ENCODE measurements at regions not wholly inside any gene's neighbourhood (a gene's known extent, or its start where the extent isn't known, plus 50 kb on each side); places are given as distances from the start of the nearest gene placed in this dataset.

DNA sequence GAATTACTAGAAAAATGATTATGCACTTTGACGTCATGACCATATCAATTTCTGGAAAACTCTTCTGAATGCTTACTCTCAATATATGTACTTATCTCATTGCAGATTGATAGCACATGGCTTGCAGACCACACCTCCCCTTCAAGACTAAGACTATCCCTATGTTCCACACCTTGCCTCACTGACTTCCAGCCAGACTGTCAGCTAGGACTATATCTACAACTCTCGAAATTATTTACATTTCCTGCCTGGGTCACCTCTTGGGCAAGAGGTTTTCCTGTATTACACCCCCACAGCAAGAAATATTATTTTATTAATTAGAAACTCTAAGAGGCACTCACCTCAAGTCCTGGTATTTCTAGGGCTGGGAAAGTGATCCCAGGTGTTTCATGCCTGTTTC lies 236.6 kb downstream of the CYRIA start:
- Mint-ChIP-seq H3K36me3 (ENCODE audit: insufficient read depth in 1 of 3, low read depth in 3 of 3) (no peaks in the 10 kb centered on the region), H3K27ac (no peak overlapping the region), H3K4me1 (no peaks in the 10 kb centered on the region), H3K9me3 (no peaks in the 10 kb centered on the region), H3K27me3 (ENCODE audit: low read depth) (peaks cover 2% of the 10 kb centered on the region; the same call in 1 of the 2 replicates), H3K4me3 (no peak overlapping the region)
- H3K23me2 ChIP-seq (ENCODE audit: insufficient read length, low read depth, low read length, poor library complexity, severe bottlenecking): no peaks in the 10 kb centered on the region
- H3K56ac ChIP-seq (ENCODE audit: insufficient read length, low read depth, low read length): no peak overlapping the region
- TF ChIP-seq, protein P1, sequence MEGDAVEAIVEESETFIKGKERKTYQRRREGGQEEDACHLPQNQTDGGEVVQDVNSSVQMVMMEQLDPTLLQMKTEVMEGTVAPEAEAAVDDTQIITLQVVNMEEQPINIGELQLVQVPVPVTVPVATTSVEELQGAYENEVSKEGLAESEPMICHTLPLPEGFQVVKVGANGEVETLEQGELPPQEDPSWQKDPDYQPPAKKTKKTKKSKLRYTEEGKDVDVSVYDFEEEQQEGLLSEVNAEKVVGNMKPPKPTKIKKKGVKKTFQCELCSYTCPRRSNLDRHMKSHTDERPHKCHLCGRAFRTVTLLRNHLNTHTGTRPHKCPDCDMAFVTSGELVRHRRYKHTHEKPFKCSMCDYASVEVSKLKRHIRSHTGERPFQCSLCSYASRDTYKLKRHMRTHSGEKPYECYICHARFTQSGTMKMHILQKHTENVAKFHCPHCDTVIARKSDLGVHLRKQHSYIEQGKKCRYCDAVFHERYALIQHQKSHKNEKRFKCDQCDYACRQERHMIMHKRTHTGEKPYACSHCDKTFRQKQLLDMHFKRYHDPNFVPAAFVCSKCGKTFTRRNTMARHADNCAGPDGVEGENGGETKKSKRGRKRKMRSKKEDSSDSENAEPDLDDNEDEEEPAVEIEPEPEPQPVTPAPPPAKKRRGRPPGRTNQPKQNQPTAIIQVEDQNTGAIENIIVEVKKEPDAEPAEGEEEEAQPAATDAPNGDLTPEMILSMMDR (conservative IDR thresholded peaks at IDR 0.05): no peak
- H4K20me1 ChIP-seq (ENCODE audit: control insufficient read depth, insufficient read depth, insufficient read length): no peaks in the 10 kb centered on the region
- no peak overlapping the region for H3K4me2 ChIP-seq (ENCODE audit: insufficient read depth, insufficient read length, low read length)
- no peak overlapping the region for H4K5ac ChIP-seq (ENCODE audit: insufficient read length, low read depth, low read length)
- H3K14ac ChIP-seq (ENCODE audit: insufficient read depth, low read length): no peak overlapping the region
- H2BK20ac ChIP-seq (ENCODE audit: low read depth, low read length, poor library complexity, severe bottlenecking): no peak overlapping the region
- H2AK5ac ChIP-seq (ENCODE audit: insufficient read length, low read length): no peak overlapping the region
- no peak overlapping the region for H3K27ac ChIP-seq (ENCODE audit: insufficient read length, low read depth, low read length)
- no CpG with 5 or more reads among the region's 2 CpGs for WGBS (ENCODE audit: extremely low coverage, insufficient read length, low lambda C conversion rate)
- H2BK5ac ChIP-seq (ENCODE audit: insufficient read length, low read length): no peak overlapping the region
- no peaks in the 10 kb centered on the region for H3K9me3 ChIP-seq (ENCODE audit: control insufficient read depth, low read depth, low read length)
- no peak for DNase-seq
- H3K79me1 ChIP-seq (ENCODE audit: insufficient read depth, low read depth, low read length, poor library complexity, severe bottlenecking): no peaks in the 10 kb centered on the region
- no peak overlapping the region for H3K9ac ChIP-seq (ENCODE audit: extremely low read depth, insufficient read length, low read length)
- H3K4ac ChIP-seq (ENCODE audit: low read depth, low read length): no peak overlapping the region
- no peak overlapping the region for H3K18ac ChIP-seq (ENCODE audit: insufficient read length, low read depth, low read length)
- H3K4me1 ChIP-seq (ENCODE audit: insufficient read depth, low read length): no peaks in the 10 kb centered on the region
- H2BK12ac ChIP-seq (ENCODE audit: insufficient read length, low read depth, low read length): no peak overlapping the region
- no peak overlapping the region for H3K23ac ChIP-seq (ENCODE audit: insufficient read length, low read depth, low read length)
- no peaks in the 10 kb centered on the region for H3K79me2 ChIP-seq (ENCODE audit: insufficient read depth, low read length)
- no peak overlapping the region for H4K91ac ChIP-seq (ENCODE audit: insufficient read length, low read depth, low read length)
- no peak overlapping the region for H4K8ac ChIP-seq (replicated peaks; ENCODE audit: insufficient read length, low read depth, low read length)
- H3K27me3 ChIP-seq (ENCODE audit: insufficient read depth, low read length): no peaks in the 10 kb centered on the region
- H2BK15ac ChIP-seq (ENCODE audit: low read depth, low read length): no peak overlapping the region
- H3T11ph ChIP-seq (ENCODE audit: low read length): no peak overlapping the region
- H2BK120ac ChIP-seq (ENCODE audit: low read depth, low read length, poor library complexity, severe bottlenecking): no peak overlapping the region
- no peak overlapping the region for H2AFZ ChIP-seq (ENCODE audit: low read length)

Data from H9 (cell line).